ENCODE measurements at regions not wholly inside any gene's neighbourhood (a gene's known extent, or its start where the extent isn't known, plus 50 kb on each side); places are given as distances from the start of the nearest gene placed in this dataset.

DNA sequence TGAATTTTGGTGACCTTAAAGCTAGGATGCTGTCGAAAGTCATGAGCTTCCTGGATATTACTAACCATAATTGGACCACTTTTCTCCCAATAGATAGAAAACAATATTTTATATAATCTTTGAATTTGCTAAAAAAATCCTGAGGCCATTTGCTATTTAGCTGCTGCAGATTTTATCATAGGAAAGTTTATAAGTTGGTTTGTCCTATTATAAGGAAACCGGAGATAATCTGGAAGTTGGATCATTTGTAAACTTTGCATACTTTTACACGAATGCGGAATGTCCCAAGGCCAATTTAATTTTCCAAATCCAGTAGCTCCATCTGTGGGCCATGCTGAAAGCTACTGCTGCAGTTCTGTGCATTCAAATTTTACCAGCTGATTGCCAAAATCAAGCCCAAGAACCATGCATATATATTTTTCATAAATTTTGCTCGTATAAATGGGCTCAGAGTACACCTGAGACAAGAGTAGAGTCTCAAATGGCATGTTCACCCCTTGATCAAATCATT, 378.3 kb downstream of the FAM181B start:
- TF ChIP-seq GABPA (IDR thresholded peaks at IDR 0.05; ENCODE audit: low read depth) (no peak), POLR2AphosphoS5 (IDR thresholded peaks at IDR 0.05; ENCODE audit: low read depth) (no peak), REST (IDR thresholded peaks at IDR 0.05; ENCODE audit: insufficient replicate concordance, low read depth) (no peak), SPI1 (IDR thresholded peaks at IDR 0.05; ENCODE audit: borderline replicate concordance, low read depth) (no peak)
- TF ChIP-seq, protein P1, sequence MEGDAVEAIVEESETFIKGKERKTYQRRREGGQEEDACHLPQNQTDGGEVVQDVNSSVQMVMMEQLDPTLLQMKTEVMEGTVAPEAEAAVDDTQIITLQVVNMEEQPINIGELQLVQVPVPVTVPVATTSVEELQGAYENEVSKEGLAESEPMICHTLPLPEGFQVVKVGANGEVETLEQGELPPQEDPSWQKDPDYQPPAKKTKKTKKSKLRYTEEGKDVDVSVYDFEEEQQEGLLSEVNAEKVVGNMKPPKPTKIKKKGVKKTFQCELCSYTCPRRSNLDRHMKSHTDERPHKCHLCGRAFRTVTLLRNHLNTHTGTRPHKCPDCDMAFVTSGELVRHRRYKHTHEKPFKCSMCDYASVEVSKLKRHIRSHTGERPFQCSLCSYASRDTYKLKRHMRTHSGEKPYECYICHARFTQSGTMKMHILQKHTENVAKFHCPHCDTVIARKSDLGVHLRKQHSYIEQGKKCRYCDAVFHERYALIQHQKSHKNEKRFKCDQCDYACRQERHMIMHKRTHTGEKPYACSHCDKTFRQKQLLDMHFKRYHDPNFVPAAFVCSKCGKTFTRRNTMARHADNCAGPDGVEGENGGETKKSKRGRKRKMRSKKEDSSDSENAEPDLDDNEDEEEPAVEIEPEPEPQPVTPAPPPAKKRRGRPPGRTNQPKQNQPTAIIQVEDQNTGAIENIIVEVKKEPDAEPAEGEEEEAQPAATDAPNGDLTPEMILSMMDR (IDR thresholded peaks at IDR 0.05; ENCODE audit: insufficient read depth, low read length) = no peak
- no peak for DNase-seq (ENCODE audit: low read depth in 1 of 2, low spot score in 1 of 2)
- H3K27ac ChIP-seq (replicated peaks) = no peak overlapping the region
- H3K4me3 ChIP-seq (replicated peaks; ENCODE audit: insufficient read depth, low read length) = no peak overlapping the region
- H3K27me3 ChIP-seq (ENCODE audit: insufficient read depth, poor library complexity, severe bottlenecking) = no peaks in the 10 kb centered on the region

- TF ChIP-seq SPI1 (IDR thresholded peaks at IDR 0.05; ENCODE audit: borderline replicate concordance, low read depth) = no peak
- TF ChIP-seq, protein P1 (IDR thresholded peaks at IDR 0.05; ENCODE audit: insufficient read depth, low read length) = no peak
- no peak for TF ChIP-seq GABPA (IDR thresholded peaks at IDR 0.05; ENCODE audit: low read depth)
- no peak for TF ChIP-seq POLR2AphosphoS5 (IDR thresholded peaks at IDR 0.05; ENCODE audit: low read depth)
- no peak for TF ChIP-seq REST (IDR thresholded peaks at IDR 0.05; ENCODE audit: insufficient replicate concordance, low read depth)
- Histone ChIP-seq H3K4me3 (replicated peaks; ENCODE audit: insufficient read depth, low read length) (no peak overlapping the region), H3K27me3 (ENCODE audit: insufficient read depth, poor library complexity, severe bottlenecking) (no peaks in the 10 kb centered on the region), H3K27ac (replicated peaks) (no peak overlapping the region)
- no peak for DNase-seq (ENCODE audit: low read depth in 1 of 2, low spot score in 1 of 2)
Observed at GRCh38 chr11:82326853-82327252, 406.8 kb downstream of the FAM181B start.

- Histone ChIP-seq H3K27ac (replicated peaks) (no peak overlapping the region), H3K4me3 (replicated peaks; ENCODE audit: insufficient read depth, low read length) (no peak overlapping the region), H3K27me3 (ENCODE audit: insufficient read depth, poor library complexity, severe bottlenecking) (no peaks in the 10 kb centered on the region)
- DNase-seq (ENCODE audit: low read depth in 1 of 2, low spot score in 1 of 2) = no peak
- TF ChIP-seq GABPA (IDR thresholded peaks at IDR 0.05; ENCODE audit: low read depth) = no peak
- TF ChIP-seq, protein P1 (IDR thresholded peaks at IDR 0.05; ENCODE audit: insufficient read depth, low read length) = no peak
- TF ChIP-seq POLR2AphosphoS5 (IDR thresholded peaks at IDR 0.05; ENCODE audit: low read depth) = no peak
- TF ChIP-seq SPI1 (IDR thresholded peaks at IDR 0.05; ENCODE audit: borderline replicate concordance, low read depth) = no peak
- TF ChIP-seq REST (IDR thresholded peaks at IDR 0.05; ENCODE audit: insufficient replicate concordance, low read depth) = no peak
Observed at GRCh38 chr11:82321206-82321605, 412.5 kb downstream of the FAM181B start.

Data from HL-60 (cell line).